Liver (tissue), 3 donors: ENCODE measurements at regions not wholly inside any gene's neighbourhood (a gene's known extent, or its start where the extent isn't known, plus 50 kb on each side); places are given as distances from the start of the nearest gene placed in this dataset.

ENCODE experiments used
- CTCF ChIP-seq: fragments of 150-350 bp; IDR thresholded peaks from 2 replicates; pipeline ENCODE4 v1.5.1; 2017; ENCODE audit warnings: improper control_type of control experiment, low read depth, low read length; ENCODE audit not compliant: missing input control
- GABPA ChIP-seq, 2 donors: IDR thresholded peaks in 1 of 2; conservative IDR thresholded peaks in 1 of 2; 2 replicates each; pipeline ENCODE4 v1.6.1; 2016; ENCODE audit warnings: antibody characterized with exemption in 2 of 2, mild to moderate bottlenecking in 1 of 2, moderate library complexity in 1 of 2
- HNF4A ChIP-seq, 2 donors: conservative IDR thresholded peaks; 2 replicates each; pipeline ENCODE4 v1.6.1; 2016; ENCODE audit warnings: antibody characterized with exemption in 2 of 2, mild to moderate bottlenecking in 2 of 2
- MAX ChIP-seq: IDR thresholded peaks from 2 replicates; pipeline ENCODE4 v1.6.1; 2016; ENCODE audit warnings: antibody characterized with exemption
- RXRA ChIP-seq, 2 donors: IDR thresholded peaks; 2 replicates each; pipeline ENCODE4 v1.6.1; 2017 to 2018; ENCODE audit warnings: antibody characterized with exemption in 2 of 2, mild to moderate bottlenecking in 1 of 2
- SP1 ChIP-seq: IDR thresholded peaks from 2 replicates; pipeline ENCODE4 v1.6.1; 2018; ENCODE audit warnings: antibody characterized with exemption, mild to moderate bottlenecking
- donor health status: healthy.
- donor health status: healthy.

DNA sequence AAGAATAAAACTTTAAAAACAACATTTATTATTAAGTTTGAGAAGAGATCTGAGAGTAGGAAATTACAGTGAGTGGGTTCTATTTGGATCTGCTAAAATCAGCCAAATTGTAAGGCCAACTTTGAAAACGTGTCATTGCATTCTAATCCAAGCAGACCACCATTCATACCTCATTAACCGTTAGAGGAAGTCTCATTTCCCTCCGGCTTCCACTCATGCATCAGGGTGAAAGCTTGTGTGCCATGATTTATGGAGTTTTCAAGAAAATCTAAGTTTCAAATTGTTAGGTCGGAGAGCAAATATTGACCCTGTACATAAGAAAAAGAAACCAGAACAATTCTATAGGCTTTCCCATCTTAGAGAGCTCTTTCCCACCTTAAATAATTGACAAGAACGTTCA is 166.6 kb upstream of the NRG3 start:
- no peak for TF ChIP-seq CTCF
- no peak for TF ChIP-seq HNF4A (conservative IDR thresholded peaks at IDR 0.05)
- no peak for TF ChIP-seq MAX
- no peak for TF ChIP-seq SP1
- TF ChIP-seq GABPA (IDR thresholded peaks at IDR 0.05 in 1 of 2, conservative IDR thresholded peaks at IDR 0.05 in 1 of 2) = no peak
- TF ChIP-seq RXRA (IDR thresholded peaks at IDR 0.05) = no peak
